Astrocyte of the cerebellum (primary cell): ENCODE measurements at regions not wholly inside any gene's neighbourhood (a gene's known extent, or its start where the extent isn't known, plus 50 kb on each side); places are given as distances from the start of the nearest gene placed in this dataset.

Experiments used
- DNase-seq: peaks from one replicate; pipeline ENCODE4 v3.0.0-alpha.2; 2011; ENCODE audit warnings: low read depth
- H3K4me3 ChIP-seq: 2 replicates; pipeline ENCODE4 v1.5.1; 2011; ENCODE audit warnings: mild to moderate bottlenecking, low read depth, low read length, moderate library complexity
- in situ Hi-C: cut with HindIII; loops from 2 replicates; pipeline ENCODE4 v1.10.0; 2017; ENCODE audit warnings: low sequenced_read_pairs
- TF ChIP-seq, protein P1 (sequence below): IDR thresholded peaks from 2 replicates; pipeline ENCODE4 v1.5.1; 2012; ENCODE audit warnings: low read length, low read depth, moderate library complexity, mild to moderate bottlenecking; ENCODE audit errors: missing control alignments

DNA sequence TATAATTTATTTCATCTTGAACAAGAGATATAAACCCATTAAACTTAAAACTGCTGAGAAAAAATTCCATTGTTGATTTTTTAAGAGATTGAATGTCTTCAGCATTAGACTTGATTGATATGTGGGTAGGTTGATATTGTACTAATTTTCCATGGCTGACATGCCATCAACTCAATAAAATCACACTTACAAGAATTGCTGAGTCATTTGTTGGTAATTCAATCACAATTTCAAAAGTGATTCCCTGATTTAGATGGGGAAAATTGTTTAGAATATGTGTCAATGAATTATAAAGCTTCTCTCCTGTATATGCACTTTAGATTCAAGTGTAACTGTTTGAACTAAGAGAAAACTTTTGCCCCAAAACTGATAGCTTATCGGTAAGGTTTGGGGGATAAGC, 223.5 kb upstream of the NCAM2 start:
- no peak for DNase-seq
- in situ Hi-C loops = no loop called here
- H3K4me3 ChIP-seq = no peak overlapping the region
- TF ChIP-seq, protein P1, sequence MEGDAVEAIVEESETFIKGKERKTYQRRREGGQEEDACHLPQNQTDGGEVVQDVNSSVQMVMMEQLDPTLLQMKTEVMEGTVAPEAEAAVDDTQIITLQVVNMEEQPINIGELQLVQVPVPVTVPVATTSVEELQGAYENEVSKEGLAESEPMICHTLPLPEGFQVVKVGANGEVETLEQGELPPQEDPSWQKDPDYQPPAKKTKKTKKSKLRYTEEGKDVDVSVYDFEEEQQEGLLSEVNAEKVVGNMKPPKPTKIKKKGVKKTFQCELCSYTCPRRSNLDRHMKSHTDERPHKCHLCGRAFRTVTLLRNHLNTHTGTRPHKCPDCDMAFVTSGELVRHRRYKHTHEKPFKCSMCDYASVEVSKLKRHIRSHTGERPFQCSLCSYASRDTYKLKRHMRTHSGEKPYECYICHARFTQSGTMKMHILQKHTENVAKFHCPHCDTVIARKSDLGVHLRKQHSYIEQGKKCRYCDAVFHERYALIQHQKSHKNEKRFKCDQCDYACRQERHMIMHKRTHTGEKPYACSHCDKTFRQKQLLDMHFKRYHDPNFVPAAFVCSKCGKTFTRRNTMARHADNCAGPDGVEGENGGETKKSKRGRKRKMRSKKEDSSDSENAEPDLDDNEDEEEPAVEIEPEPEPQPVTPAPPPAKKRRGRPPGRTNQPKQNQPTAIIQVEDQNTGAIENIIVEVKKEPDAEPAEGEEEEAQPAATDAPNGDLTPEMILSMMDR = no peak

DNA sequence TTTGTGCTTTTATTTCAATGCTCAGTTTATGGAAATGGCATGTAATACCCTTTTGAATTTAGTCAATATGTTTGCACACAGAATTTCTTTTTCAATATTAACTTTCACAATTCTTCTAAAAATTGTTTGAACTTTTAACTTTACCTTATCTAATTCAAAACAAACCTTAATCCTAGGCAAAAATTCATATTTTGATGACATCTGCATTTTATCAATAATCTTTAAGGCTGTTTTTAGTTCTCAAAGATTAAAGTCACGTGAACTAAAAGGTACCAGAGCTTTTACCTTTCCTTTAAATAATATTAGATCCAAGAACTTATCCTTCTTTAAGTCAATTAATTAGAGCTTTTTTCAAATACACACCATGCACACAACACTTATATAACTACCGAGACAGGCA, 218.9 kb upstream of the NCAM2 start:
- in situ Hi-C loops = no loop called here
- H3K4me3 ChIP-seq = no peak overlapping the region
- TF ChIP-seq, protein P1 = no peak
- no peak for DNase-seq

DNA sequence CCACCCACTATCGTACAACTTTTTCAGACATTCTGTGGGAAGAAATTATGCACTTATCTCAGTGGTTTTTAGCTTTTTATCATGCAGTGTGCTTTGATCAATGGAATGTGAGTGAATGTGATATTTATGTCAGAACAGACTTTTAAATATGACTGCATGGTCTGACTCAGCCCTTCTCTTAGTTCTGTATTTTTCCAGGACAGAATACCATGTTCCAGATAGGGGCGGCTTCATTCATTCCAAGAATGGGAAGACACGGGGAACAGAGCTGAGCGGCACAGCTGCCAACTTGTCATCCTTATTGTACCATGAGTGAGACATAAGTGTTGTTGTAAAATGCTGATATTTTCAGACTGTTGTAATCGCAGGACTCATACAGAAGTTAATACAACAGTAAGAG, 214.6 kb upstream of the NCAM2 start:
- H3K4me3 ChIP-seq = no peak overlapping the region
- no peak for DNase-seq
- in situ Hi-C loops = no loop called here
- TF ChIP-seq, protein P1 = no peak

DNA sequence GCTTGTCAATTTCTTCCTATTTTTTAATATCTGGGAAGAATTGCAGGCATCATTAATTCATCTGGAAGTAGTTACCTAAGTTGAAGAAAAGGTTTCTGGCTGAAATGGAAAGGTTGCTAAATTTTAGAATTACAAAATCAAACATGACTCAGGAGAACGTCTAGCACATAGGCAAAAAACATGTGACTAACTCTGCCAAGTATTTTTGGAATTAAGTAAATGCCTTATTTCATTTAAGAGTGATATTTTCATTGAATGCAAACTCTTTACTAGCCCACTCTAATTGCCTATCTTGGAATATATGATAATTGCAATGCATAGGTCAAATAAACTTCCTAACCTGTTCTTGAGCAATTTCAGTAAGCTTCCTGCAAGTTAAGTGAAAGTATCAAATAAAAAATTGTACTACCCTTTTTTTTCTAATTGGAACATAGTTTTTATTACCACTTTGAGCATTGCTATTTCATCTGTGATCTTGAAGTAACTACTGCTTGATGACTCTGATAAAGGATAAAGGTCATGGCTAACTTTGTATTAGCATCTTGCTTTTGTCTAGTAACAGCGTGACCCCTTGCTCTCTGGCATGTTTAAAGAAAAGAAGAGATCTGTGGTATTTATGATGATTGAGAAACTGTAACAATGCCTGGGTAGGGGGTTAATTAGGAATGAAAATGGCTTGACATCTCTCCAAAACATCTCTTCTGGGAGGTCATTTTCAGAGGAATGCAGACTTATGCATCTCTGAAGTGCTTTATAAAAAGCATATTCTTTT, 208.3 kb upstream of the NCAM2 start:
- in situ Hi-C loops = no loop called here
- no peak for DNase-seq
- H3K4me3 ChIP-seq = no peak overlapping the region
- TF ChIP-seq, protein P1 = no peak

DNA sequence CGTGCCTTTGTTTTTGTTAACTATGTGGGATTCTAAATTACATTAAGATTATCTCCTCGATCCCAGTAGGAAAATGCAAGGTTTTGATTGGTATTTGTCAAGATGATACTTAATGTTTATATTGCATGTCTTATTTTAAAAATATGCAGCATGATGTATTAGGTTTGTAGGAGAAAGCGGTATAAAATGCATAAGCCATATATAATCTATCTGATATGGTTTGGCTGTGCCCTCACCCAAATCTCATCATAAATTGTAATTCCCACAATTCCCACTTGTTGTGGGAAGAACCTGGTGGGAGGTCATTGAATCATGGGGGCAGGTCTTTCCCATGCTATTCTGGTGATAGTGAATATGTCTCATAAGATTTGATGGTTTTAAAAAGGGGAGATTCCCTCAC, 198.1 kb upstream of the NCAM2 start:
- TF ChIP-seq, protein P1 = no peak
- DNase-seq = no peak
- no peak overlapping the region for H3K4me3 ChIP-seq
- in situ Hi-C loops = no loop called here

DNA sequence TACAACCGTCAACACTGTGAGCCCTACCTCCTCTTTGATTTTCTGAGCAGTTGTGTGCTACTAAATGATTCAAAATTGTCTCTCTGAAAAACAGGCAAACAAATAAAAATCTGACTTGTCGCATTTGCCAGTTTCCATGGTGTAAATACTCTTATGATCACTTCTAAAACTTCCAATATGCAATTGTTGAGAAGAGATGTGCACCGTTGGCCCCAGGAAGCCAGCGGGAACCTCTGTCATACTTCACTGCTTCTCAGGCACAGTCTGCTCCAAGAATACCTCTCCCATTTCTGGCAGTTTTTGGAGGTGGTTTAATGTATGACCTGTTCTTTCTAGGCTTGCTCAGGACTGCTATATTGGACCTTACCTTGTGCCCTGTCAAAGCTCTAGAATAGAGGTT, 196.0 kb upstream of the NCAM2 start:
- TF ChIP-seq, protein P1 = no peak
- in situ Hi-C loops = no loop called here
- no peak for DNase-seq
- no peak overlapping the region for H3K4me3 ChIP-seq
